Osteoblast (primary cell): ENCODE measurements at regions not wholly inside any gene's neighbourhood (a gene's known extent, or its start where the extent isn't known, plus 50 kb on each side); places are given as distances from the start of the nearest gene placed in this dataset.

Source experiments
- DNase-seq: peaks from one replicate; pipeline ENCODE4 v3.0.0; 2011; ENCODE audit warnings: low spot score, mixed read lengths; ENCODE audit not compliant: insufficient read length; ENCODE audit errors: missing footprints
- H2AFZ ChIP-seq: 2 replicates; pipeline ENCODE4 v1.6.0; 2011; ENCODE audit warnings: mild to moderate bottlenecking, low read length
- H3K27ac ChIP-seq: 2 replicates; pipeline ENCODE4 v1.5.1; 2011; ENCODE audit warnings: mild to moderate bottlenecking, low read depth, low read length, moderate library complexity
- H3K27me3 ChIP-seq: 2 replicates; pipeline ENCODE4 v1.6.0; 2012; ENCODE audit warnings: mild to moderate bottlenecking, control low read depth, inconsistent platforms, low read length, moderate library complexity; ENCODE audit not compliant: insufficient read depth
- H3K36me3 ChIP-seq: 2 replicates; pipeline ENCODE4 v1.5.1; 2011; ENCODE audit warnings: mild to moderate bottlenecking, low read length, control low read depth, moderate library complexity; ENCODE audit not compliant: insufficient read depth
- H3K4me1 ChIP-seq: 2 replicates; pipeline ENCODE4 v1.5.1; 2011; ENCODE audit warnings: mild to moderate bottlenecking, low read length, control low read depth, moderate library complexity; ENCODE audit not compliant: insufficient read depth
- H3K4me2 ChIP-seq: 2 replicates; pipeline ENCODE4 v1.6.0; 2011; ENCODE audit warnings: mild to moderate bottlenecking, low read length; ENCODE audit not compliant: insufficient read depth
- H3K4me3 ChIP-seq: fragments of 200-600 bp; sonication (generic); 3 replicates; pipeline ENCODE4 v1.5.1; 2012; ENCODE audit warnings: mild to moderate bottlenecking, low read length, inconsistent platforms; ENCODE audit not compliant: insufficient read depth
- H3K79me2 ChIP-seq: 2 replicates; pipeline ENCODE4 v1.6.0; 2012; ENCODE audit warnings: mild to moderate bottlenecking, low read length, control low read depth, inconsistent platforms; ENCODE audit not compliant: insufficient read depth
- H3K9me3 ChIP-seq: 2 replicates; pipeline ENCODE4 v1.5.1; 2011; ENCODE audit warnings: low read depth, low read length, control low read depth
- H4K20me1 ChIP-seq: 2 replicates; pipeline ENCODE4 v1.6.0; 2012; ENCODE audit warnings: mild to moderate bottlenecking, low read length, control low read depth; ENCODE audit not compliant: insufficient read depth
- TF ChIP-seq, protein P1 (sequence below): IDR thresholded peaks from 2 replicates; pipeline ENCODE4 v1.5.1; 2011; ENCODE audit warnings: mild to moderate bottlenecking, low read depth, low read length, moderate library complexity; ENCODE audit errors: extremely low read depth

GRCh38 chr2:200179151-200179550, 127.3 kb upstream of the SPATS2L start:
- Histone ChIP-seq H2AFZ (no peak overlapping the region), H3K9me3 (no peaks in the 10 kb centered on the region), H3K27ac (no peak overlapping the region), H3K4me3 (no peak overlapping the region), H3K4me1 (peaks cover 6% of the 10 kb centered on the region), H3K36me3 (no peaks in the 10 kb centered on the region), H3K4me2 (no peak overlapping the region), H3K27me3 (peaks cover 19% of the 10 kb centered on the region), H3K79me2 (no peaks in the 10 kb centered on the region), H4K20me1 (no peaks in the 10 kb centered on the region)
- TF ChIP-seq, protein P1, sequence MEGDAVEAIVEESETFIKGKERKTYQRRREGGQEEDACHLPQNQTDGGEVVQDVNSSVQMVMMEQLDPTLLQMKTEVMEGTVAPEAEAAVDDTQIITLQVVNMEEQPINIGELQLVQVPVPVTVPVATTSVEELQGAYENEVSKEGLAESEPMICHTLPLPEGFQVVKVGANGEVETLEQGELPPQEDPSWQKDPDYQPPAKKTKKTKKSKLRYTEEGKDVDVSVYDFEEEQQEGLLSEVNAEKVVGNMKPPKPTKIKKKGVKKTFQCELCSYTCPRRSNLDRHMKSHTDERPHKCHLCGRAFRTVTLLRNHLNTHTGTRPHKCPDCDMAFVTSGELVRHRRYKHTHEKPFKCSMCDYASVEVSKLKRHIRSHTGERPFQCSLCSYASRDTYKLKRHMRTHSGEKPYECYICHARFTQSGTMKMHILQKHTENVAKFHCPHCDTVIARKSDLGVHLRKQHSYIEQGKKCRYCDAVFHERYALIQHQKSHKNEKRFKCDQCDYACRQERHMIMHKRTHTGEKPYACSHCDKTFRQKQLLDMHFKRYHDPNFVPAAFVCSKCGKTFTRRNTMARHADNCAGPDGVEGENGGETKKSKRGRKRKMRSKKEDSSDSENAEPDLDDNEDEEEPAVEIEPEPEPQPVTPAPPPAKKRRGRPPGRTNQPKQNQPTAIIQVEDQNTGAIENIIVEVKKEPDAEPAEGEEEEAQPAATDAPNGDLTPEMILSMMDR, result no peak
- no peak for DNase-seq

DNA sequence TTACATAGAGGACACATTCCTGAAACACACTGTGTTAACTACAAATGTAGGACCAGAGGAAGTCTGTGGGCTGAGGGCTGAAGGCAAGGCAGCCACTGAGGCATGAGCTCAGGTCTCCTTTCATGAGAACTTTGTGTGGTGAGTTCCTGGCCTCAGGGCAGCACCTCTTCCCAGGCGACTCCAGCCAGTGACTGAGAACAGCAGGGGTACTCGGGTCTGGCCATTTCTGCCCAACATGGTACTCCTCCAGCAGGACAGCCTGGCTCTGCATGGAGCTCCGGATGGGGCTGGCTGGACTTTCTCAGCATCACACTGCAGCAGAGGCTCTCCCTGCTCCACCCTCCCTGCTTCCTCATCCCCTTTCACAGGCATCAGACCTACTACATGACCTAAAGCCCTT, 125.5 kb upstream of the SPATS2L start:
- no peak for DNase-seq
- Histone ChIP-seq H3K9me3 (no peaks in the 10 kb centered on the region), H3K79me2 (no peaks in the 10 kb centered on the region), H3K4me1 (peaks cover 6% of the 10 kb centered on the region), H3K4me2 (no peak overlapping the region), H3K4me3 (no peak overlapping the region), H3K27ac (no peak overlapping the region), H3K27me3 (peaks cover 35% of the 10 kb centered on the region), H2AFZ (no peak overlapping the region), H3K36me3 (no peaks in the 10 kb centered on the region), H4K20me1 (no peaks in the 10 kb centered on the region)
- TF ChIP-seq, protein P1, result no peak

DNA sequence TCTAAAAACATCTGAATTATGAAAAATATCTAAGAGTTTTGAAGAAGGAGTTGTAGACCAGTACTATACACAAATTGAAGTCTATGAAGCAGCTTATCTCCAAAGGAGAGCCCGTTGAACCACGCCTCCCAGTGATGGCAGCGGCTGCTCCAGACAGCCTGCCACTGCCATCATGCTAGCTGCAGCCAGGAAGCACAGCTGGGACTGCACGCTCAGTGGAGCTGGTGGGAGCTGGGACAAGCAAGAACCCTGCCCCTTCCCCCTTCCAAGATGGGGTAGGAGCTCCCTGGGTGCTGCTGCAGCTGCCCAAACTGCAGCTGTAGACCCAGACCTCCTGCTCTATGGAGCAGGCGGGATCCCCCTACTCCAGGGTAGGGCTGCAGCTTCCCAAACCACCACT, 124.7 kb upstream of the SPATS2L start:
- DNase-seq, result no peak
- H3K4me3 ChIP-seq, result no peak overlapping the region
- peaks cover 6% of the 10 kb centered on the region for H3K4me1 ChIP-seq
- TF ChIP-seq, protein P1, result no peak
- H2AFZ ChIP-seq, result no peak overlapping the region
- H3K36me3 ChIP-seq, result no peaks in the 10 kb centered on the region
- no peaks in the 10 kb centered on the region for H4K20me1 ChIP-seq
- no peaks in the 10 kb centered on the region for H3K9me3 ChIP-seq
- H3K27ac ChIP-seq, result no peak overlapping the region
- no peaks in the 10 kb centered on the region for H3K79me2 ChIP-seq
- H3K4me2 ChIP-seq, result no peak overlapping the region
- peaks cover 36% of the 10 kb centered on the region for H3K27me3 ChIP-seq

GRCh38 chr2:200184748-200185627, 121.5 kb upstream of the SPATS2L start:
- H3K27ac ChIP-seq, result no peak overlapping the region
- no peak overlapping the region for H3K4me3 ChIP-seq
- no peaks in the 10 kb centered on the region for H3K4me1 ChIP-seq
- no peak overlapping the region for H3K4me2 ChIP-seq
- TF ChIP-seq, protein P1, result no peak
- H3K79me2 ChIP-seq, result no peaks in the 10 kb centered on the region
- no peaks in the 10 kb centered on the region for H3K36me3 ChIP-seq
- no peak overlapping the region for H2AFZ ChIP-seq
- no peak for DNase-seq
- no peaks in the 10 kb centered on the region for H4K20me1 ChIP-seq
- H3K9me3 ChIP-seq, result no peaks in the 10 kb centered on the region
- H3K27me3 ChIP-seq, result peaks cover 38% of the 10 kb centered on the region
